SU-DHL-6 (cell line): ENCODE measurements at regions not wholly inside any gene's neighbourhood (a gene's known extent, or its start where the extent isn't known, plus 50 kb on each side); places are given as distances from the start of the nearest gene placed in this dataset.

Source experiments
- H2AFZ ChIP-seq: fragments of 200-600 bp; sonication (generic); 2 replicates; pipeline ENCODE4 v1.6.1; 2014; ENCODE audit warnings: low read depth, mild to moderate bottlenecking, moderate library complexity, mixed read lengths, antibody characterized with exemption, low read length; ENCODE audit not compliant: severe bottlenecking
- H3F3A ChIP-seq: fragments of 200-600 bp; shearing (Covaris generic); 2 replicates; pipeline ENCODE4 v1.6.0; 2016; ENCODE audit warnings: antibody characterized with exemption, mild to moderate bottlenecking; ENCODE audit not compliant: insufficient read depth
- H3K27ac ChIP-seq: fragments of 200-600 bp; sonication (generic); 2 replicates; pipeline ENCODE4 v1.5.1; 2016; ENCODE audit warnings: low read depth, mild to moderate bottlenecking, low read length, moderate library complexity, mixed read lengths
- H3K27me3 ChIP-seq: fragments of 200-600 bp; sonication (generic), shearing (Covaris generic); 2 replicates; pipeline ENCODE4 v1.6.0; 2014; ENCODE audit warnings: mild to moderate bottlenecking, low read length
- H3K36me3 ChIP-seq: fragments of 200-600 bp; sonication (generic); 2 replicates; pipeline ENCODE4 v1.6.1; 2014; ENCODE audit warnings: mild to moderate bottlenecking, low read length, mixed read lengths
- H3K4me2 ChIP-seq: fragments of 300-600, 200-600 bp; shearing (Covaris generic), sonication (generic); 2 replicates; pipeline ENCODE4 v1.6.0; 2014; ENCODE audit warnings: low read length, low read depth, mild to moderate bottlenecking; ENCODE audit not compliant: poor library complexity, severe bottlenecking
- H3K4me3 ChIP-seq: fragments of 200-600 bp; sonication (generic); 2 replicates; pipeline ENCODE4 v1.5.1; 2014; ENCODE audit warnings: antibody characterized with exemption, low read length, mild to moderate bottlenecking, mixed read lengths; ENCODE audit not compliant: insufficient read depth, poor library complexity, severe bottlenecking
- H3K79me2 ChIP-seq: fragments of 200-600 bp; sonication (generic); 2 replicates; pipeline ENCODE4 v1.6.1; 2014; ENCODE audit warnings: mild to moderate bottlenecking, low read length, moderate library complexity; ENCODE audit not compliant: insufficient read depth
- H3K9ac ChIP-seq: fragments of 200-600 bp; sonication (generic); 2 replicates; pipeline ENCODE4 v1.7.0; 2014; ENCODE audit warnings: mild to moderate bottlenecking, low read length
- H3K9me2 ChIP-seq: fragments of 200-600 bp; sonication (generic); replicated peaks from 2 replicates; pipeline ENCODE4 v1.6.1; 2014; ENCODE audit warnings: low read length; ENCODE audit not compliant: insufficient read depth
- H3K9me3 ChIP-seq: fragments of 200-600 bp; sonication (generic); 2 replicates; pipeline ENCODE4 v1.6.1; 2014; ENCODE audit warnings: low read length, mixed read lengths; ENCODE audit not compliant: insufficient read depth
- H4K20me1 ChIP-seq: fragments of 200-600 bp; sonication (generic); 2 replicates; pipeline ENCODE4 v1.6.1; 2014; ENCODE audit warnings: low read depth, mild to moderate bottlenecking, antibody characterized with exemption, low read length, moderate library complexity, mixed read lengths
- EZH2phosphoT487 ChIP-seq: fragments of 200-600 bp; sonication (generic), shearing (Covaris generic); conservative IDR thresholded peaks from 2 replicates; pipeline ENCODE4 v1.6.1; 2018; ENCODE audit warnings: mild to moderate bottlenecking, antibody characterized with exemption, low read length, moderate library complexity, mixed read lengths
- TF ChIP-seq, protein P1 (sequence below): fragments of 200-600 bp; sonication (generic); IDR thresholded peaks from one replicate; pipeline ENCODE4 v1.5.1; 2017; ENCODE audit warnings: antibody characterized with exemption, mild to moderate bottlenecking, low read length, moderate library complexity; ENCODE audit not compliant: insufficient read depth, poor library complexity, severe bottlenecking

DNA sequence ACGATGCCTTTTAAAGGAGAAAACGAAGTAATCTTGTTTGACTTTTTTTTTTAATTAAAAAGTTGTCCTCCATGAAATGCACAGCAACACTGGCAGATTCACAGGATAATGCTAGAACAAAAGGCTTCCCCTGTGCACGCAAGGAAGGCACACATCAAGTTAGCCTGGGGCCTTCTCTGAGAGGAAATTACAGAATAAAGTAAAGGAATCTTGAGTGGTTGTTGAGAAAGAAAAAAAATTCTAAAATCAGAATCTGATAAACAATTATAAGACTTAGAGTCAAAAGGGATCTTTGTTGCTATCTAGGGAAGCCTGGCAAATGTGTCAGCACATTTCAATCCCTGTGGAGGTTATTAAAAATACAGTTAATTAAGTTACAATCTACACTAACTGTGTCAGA lies 946.0 kb downstream of the IGSF11 start:
- Histone ChIP-seq H3K27me3 (no peaks in the 10 kb centered on the region), H3F3A (no peaks in the 10 kb centered on the region), H3K4me2 (no peak overlapping the region), H4K20me1 (no peaks in the 10 kb centered on the region), H3K27ac (no peak overlapping the region), H3K9me3 (no peaks in the 10 kb centered on the region), H3K79me2 (no peaks in the 10 kb centered on the region), H3K36me3 (no peaks in the 10 kb centered on the region), H2AFZ (no peak overlapping the region), H3K9me2 (no peaks in the 10 kb centered on the region), H3K9ac (no peak overlapping the region), H3K4me3 (no peak overlapping the region)
- no peak for TF ChIP-seq EZH2phosphoT487
- TF ChIP-seq, protein P1, sequence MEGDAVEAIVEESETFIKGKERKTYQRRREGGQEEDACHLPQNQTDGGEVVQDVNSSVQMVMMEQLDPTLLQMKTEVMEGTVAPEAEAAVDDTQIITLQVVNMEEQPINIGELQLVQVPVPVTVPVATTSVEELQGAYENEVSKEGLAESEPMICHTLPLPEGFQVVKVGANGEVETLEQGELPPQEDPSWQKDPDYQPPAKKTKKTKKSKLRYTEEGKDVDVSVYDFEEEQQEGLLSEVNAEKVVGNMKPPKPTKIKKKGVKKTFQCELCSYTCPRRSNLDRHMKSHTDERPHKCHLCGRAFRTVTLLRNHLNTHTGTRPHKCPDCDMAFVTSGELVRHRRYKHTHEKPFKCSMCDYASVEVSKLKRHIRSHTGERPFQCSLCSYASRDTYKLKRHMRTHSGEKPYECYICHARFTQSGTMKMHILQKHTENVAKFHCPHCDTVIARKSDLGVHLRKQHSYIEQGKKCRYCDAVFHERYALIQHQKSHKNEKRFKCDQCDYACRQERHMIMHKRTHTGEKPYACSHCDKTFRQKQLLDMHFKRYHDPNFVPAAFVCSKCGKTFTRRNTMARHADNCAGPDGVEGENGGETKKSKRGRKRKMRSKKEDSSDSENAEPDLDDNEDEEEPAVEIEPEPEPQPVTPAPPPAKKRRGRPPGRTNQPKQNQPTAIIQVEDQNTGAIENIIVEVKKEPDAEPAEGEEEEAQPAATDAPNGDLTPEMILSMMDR, result no peak

DNA sequence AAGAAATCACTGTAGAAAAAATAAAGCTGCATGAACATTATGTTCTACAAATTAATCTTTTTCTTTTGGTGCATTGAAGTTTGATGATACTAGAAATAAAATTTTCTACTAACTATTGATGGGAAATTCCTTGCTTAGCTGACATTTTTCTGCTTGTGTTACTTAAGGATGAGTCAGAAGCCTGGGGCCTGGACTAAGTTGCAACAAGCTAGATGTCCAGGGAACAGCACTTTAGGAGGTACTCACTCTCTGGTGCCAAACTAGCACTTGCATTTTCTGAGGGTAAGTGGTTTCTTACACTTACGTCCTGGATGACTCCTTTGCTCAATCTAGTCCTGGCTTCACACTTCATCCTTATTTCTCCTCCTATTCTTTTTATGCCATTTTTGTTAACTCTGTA lies 945.1 kb downstream of the IGSF11 start:
- Histone ChIP-seq H3K79me2 (no peaks in the 10 kb centered on the region), H3K4me3 (no peak overlapping the region), H3K9me3 (no peaks in the 10 kb centered on the region), H3K4me2 (no peak overlapping the region), H3K9me2 (no peaks in the 10 kb centered on the region), H3K36me3 (no peaks in the 10 kb centered on the region), H3K27ac (no peak overlapping the region), H3K27me3 (no peaks in the 10 kb centered on the region), H2AFZ (no peak overlapping the region), H4K20me1 (no peaks in the 10 kb centered on the region), H3F3A (no peaks in the 10 kb centered on the region), H3K9ac (no peak overlapping the region)
- no peak for TF ChIP-seq EZH2phosphoT487
- TF ChIP-seq, protein P1, result no peak

DNA sequence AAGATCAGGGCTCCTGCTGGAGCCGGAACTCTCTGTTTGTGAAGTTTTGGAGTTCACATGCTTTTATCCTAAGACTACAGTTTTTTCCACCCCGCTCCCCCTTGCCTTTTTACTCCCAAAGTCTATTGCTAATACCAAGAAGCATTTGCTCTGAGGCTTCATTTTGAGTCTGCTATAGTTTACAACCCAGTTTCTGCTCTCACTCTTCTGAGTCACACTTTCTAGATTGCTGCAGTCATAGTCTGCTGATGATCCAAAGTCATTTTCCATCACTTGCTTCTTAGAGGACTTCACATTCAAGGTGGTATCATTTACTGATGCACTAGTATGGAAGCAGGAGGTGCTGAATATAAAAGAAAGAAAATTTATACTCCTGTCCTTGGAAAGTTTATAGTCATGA lies 937.4 kb downstream of the IGSF11 start:
- H3K4me2 ChIP-seq, result no peak overlapping the region
- H3K9me2 ChIP-seq, result no peaks in the 10 kb centered on the region
- no peak overlapping the region for H2AFZ ChIP-seq
- H4K20me1 ChIP-seq, result no peaks in the 10 kb centered on the region
- no peaks in the 10 kb centered on the region for H3K36me3 ChIP-seq
- H3F3A ChIP-seq, result no peaks in the 10 kb centered on the region
- no peaks in the 10 kb centered on the region for H3K79me2 ChIP-seq
- H3K9ac ChIP-seq, result no peak overlapping the region
- H3K27ac ChIP-seq, result no peak overlapping the region
- TF ChIP-seq, protein P1, result no peak
- TF ChIP-seq EZH2phosphoT487, result no peak
- H3K4me3 ChIP-seq, result no peak overlapping the region
- no peaks in the 10 kb centered on the region for H3K9me3 ChIP-seq
- H3K27me3 ChIP-seq, result no peaks in the 10 kb centered on the region

DNA sequence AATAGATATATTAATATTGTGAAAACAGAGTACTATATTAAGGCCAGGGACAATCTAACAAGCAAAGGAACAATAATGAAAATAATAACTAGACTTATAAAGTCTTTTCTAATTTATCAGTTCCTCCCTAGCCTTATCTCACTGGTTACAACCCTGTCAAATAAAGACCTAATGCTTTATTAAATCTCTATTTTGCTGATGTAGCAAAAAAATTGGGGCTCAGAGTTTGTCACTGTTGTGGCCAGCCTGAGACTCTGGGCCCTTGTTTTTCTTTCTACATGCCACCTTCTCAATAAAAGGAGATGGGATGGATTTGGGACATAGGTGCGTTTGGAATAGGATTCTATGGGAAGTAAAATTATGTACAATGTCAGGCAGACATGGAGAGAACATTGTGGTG lies 937.0 kb downstream of the IGSF11 start:
- Histone ChIP-seq H3K36me3 (no peaks in the 10 kb centered on the region), H4K20me1 (no peaks in the 10 kb centered on the region), H3F3A (no peaks in the 10 kb centered on the region), H3K27me3 (no peaks in the 10 kb centered on the region), H3K9me3 (no peaks in the 10 kb centered on the region), H3K4me2 (no peak overlapping the region), H2AFZ (no peak overlapping the region), H3K27ac (no peak overlapping the region), H3K4me3 (no peak overlapping the region), H3K9me2 (no peaks in the 10 kb centered on the region), H3K79me2 (no peaks in the 10 kb centered on the region), H3K9ac (no peak overlapping the region)
- TF ChIP-seq EZH2phosphoT487, result no peak
- TF ChIP-seq, protein P1, result no peak
